ENCODE measurements at regions not wholly inside any gene's neighbourhood (a gene's known extent, or its start where the extent isn't known, plus 50 kb on each side); places are given as distances from the start of the nearest gene placed in this dataset.

GRCh38 chr21:34004974-34005373, 68.4 kb upstream of the MRPS6 start:
- TF ChIP-seq POLR2A (IDR thresholded peaks at IDR 0.05), result no peak
- TF ChIP-seq CTCF (IDR thresholded peaks at IDR 0.05), result no peak

Measured in body of pancreas (tissue), 4 donors.